Hippocampal formation (tissue), 2 donors: ENCODE measurements at regions not wholly inside any gene's neighbourhood (a gene's known extent, or its start where the extent isn't known, plus 50 kb on each side); places are given as distances from the start of the nearest gene placed in this dataset.
"Not testable (repeated sequence)": the region's sequence is repeated elsewhere in the genome, so short reads cannot be mapped to it uniquely, and the experiment has no call there.

Experiments used
- DNase-seq, 2 donors: peaks; one replicate each; lab custom pipeline; 2025; lab: John Stamatoyannopoulos, UW

DNA sequence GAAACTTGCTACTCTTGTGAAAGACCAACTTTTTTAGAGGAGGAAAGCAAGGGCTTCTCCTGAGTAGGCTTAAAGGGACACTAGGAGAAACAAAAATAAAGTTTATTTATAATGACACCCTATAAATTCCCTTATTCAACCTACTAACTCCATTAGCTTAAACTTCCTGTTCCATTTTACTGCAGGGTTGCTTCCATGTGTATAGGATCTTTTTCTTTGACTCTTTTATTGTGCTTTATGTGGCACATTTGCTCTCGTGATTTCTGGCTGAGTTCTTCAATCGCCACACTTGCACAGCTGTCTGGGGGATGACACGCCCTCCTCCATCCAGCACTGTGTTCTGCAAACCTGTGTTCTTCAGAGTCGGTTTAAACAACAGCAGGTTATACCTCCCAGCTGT is 225.7 kb upstream of the NPVF start:
- DNase-seq, result no peak

DNA sequence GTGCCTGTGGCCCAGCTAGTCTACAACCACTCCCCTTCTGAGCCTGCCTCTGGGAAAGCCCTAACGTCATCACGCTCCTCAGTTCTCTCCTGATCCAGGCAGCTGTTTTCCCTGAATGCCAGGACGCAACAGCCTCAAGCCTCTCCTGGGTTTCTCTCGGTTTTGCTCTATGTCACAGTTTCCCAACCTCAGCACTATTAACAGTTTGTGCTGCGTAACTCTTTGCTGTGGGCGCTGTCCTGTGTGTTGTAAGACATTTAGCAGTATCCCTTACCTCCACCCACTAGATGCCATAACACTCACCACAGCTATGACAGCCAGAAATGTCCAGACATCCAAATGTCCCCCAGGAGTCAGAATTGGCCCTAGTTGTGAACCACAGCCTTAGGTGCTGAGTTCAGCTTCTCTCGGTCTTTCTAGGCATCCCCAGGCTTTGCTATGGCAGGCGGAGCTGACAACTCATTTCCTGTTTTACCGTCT is 226.3 kb upstream of the NPVF start:
- DNase-seq, result no peak

DNA sequence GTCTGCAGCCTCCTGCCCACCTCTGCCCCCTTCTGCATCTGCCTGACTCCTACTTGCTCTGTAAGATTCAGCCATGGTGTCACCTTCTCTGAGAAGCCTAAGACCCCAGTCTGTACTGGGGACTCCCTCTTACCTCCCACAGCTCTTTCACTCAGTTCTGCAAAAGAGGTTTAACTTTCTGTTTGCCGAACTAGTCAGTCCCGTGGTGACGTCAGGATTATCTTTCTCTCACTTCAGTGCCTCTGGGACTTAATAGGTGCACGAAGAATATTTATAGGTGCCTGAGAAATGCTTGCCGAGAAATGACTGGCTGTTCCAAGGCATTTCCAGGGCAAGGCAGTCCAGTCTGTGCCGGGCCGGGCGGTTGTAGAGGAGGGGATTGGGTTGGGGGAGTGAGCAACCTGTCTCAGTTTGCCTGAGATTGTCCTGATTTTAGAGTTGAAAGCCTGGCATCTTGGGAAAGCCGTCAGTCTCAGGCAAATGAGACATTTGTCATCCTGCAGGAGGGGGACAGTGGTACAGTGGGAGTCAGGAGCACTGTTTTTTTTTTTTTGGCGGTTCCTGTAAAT is 227.5 kb upstream of the NPVF start:
- DNase-seq, result no peak

DNA sequence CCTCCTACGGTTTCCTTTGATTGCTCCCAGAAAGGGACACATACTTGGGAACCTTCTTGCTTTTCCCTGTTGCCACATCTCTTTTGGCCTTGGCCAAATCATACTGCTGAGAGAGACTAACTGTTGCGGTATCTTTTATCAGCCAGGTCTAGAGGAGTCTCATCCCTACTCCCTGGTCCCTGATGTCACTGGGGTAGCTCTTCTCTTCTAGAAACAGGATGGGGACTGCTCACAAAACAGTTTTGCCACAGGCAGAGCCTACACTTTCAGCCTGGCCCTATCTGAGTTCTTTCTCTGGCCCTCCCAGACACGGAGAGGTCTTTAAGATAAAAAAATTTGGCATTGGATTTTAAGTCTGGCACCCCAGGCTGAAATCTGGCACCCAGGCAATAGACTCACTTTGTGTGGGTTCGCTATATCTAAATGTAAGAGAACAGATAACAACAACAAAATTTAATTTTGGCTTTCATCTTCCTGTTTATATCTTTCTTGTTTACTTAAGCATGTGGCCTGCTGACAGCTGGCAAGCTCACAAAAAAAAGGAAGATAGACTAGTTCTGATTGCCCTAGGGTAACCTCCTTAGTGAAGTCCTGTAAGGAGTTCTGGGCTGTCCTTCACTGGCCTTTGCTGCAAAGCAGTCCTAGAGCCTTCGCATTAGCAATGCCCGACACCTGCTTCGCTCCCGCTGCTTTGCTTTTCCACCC is 228.3 kb upstream of the NPVF start:
- DNase-seq, result no peak

DNA sequence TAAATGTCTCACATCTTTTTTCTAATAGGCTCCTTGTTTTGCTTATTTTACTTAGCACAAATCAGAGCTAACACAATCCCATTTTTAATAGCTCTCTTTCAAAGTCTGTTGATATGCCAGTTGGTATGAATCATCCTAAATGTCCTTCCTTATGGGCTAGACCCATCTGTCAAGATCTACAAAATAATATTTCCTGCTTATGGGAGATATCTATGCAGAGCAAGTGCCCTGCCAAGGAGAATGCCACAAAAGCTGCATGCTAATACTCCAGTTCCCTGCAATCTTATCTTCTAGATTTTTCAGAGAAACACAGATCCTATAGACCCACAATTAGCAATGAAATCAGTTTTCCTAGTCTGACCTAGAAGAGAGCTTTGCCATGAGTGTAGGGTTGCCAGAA is 230.8 kb upstream of the NPVF start:
- DNase-seq, result no peak

DNA sequence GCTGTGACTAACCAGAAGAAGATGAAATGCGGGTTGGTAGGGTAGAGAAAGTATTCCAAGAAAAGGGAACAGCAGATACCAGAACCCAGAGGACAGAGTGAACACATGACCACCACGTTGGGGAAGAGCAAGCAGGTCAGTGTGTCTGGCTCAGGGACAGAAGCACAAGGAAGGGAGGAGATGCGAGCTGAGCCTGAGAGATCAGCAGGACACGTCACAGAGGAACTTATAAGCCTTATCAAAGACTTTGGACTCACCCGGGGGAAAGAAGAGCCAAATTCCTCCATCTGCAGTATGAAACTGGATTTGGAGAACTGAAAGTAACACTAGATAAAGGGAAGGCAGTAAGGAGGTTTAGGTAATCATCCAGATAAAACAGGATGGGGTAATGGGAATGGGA is 232.1 kb upstream of the NPVF start:
- no peak for DNase-seq

DNA sequence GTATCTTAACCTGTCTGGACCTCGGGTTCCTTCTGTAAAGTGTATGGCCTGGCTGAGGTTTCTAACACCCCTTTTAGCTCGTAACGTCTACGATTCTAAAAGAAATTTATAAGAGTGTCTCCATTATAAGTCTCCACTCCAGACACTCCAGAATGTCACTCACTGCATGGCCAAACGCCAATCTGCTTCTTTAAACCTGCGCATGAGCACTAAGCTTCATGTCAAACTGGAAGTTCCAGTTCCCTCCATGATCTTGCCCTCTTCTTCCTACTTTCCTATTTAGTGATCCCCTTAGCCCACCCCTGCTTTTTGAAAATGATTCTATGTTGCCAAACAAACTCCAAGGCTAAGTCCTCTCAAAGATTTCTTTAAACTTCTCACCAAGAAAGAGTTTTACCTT is 241.4 kb upstream of the NPVF start:
- no peak for DNase-seq

DNA sequence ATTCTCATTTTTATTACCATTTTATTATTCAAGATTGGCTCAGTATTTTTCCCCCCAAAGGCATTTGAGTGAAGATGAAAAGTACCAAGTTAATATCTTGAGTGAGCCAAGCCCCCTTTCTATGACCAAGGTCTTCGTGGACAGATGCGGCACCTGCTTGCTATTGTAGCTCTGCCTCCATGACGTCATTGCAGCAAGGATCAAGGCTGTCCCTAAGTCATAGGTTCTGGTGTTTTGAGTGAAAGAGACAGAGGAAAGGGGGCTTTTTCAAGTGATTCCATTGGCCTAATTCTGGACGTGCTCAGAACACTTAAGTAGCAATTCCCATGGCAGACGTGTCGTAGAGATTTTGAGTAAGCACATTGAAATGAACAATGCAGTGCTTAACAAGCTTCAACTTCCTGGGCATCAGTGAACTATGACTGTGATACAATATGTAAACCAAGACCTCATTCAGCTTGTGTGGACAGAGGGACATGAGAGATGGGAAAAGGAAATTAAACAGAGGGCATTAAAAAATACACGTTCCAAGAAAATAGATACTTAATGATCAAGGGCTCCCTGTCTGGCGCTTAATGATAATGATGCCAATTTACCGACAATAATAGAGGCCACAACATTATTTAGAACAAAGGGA is 248.7 kb upstream of the NPVF start:
- no peak for DNase-seq

DNA sequence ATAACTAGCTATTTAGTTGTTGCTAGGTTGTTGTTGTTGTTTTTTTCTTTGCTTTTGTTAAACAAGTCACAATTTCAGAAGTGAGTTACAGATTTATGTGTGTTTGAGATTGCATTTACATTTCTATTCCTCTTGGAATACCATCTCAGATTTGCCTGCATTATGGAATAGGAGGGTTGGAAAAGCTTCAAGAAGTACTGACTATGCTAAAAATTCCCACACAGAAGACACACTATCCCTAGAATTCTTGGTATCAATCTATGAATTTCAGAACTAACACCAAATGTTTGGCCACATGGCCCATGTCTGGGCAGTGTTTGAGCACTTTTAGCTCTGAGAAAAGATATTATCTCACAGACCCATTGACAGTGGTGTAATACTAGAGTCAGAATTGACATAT is 249.9 kb upstream of the NPVF start:
- not testable (repeated sequence) for DNase-seq

DNA sequence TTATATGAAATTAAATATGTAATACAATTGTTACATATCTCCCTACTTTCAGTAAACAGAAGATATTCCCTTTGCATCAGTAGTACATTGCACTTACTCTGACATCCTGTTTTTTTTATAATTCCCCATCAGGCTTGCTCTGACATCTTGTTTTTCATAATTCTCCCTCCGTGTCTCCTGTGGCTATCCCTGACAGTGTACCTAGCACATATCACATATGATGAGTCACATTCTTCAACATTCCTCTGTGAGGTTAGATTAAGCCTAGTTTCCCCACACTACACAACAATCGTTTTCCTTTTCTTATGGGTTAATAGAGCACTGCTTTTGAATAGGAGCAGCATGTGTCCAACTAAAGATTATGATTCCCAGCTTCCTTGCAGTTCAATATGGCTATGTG is 250.6 kb upstream of the NPVF start:
- DNase-seq, result no peak

DNA sequence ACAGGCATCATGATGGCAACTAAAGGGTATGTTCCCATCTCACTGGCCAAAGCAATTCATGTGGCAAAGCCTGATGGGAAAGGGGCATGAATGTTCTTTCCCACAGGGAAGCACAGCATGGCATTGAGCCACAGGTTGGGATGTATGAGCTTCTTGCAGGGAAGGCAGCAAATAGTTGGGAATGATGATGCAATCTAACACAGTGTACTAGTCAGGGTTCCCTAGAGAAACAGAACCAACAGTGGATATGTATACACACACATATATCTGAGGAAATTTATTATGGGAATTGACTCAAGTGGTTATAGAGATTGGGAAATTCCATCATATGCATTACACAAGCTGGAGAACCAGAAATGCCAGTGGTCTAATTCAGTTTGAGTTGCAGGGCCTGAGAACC is 253.6 kb upstream of the NPVF start:
- DNase-seq, result no peak

DNA sequence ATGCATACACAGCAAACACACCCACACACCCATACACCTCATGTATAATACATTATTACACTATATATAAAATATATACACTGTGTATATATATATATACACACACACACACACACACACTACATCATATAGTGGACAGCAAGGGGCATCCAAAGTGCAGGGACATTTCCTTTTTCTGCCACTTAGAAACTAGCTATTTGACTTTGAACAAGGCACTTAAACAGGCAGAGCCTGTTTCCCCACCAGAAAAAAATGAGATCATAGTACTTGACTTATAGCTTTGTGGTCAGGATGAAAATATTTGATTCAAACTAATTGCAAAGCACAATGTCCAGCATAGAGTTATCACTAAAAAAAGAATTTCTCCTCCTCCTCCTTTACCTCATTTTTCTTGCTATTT is 254.3 kb upstream of the NPVF start:
- DNase-seq, result no peak

DNA sequence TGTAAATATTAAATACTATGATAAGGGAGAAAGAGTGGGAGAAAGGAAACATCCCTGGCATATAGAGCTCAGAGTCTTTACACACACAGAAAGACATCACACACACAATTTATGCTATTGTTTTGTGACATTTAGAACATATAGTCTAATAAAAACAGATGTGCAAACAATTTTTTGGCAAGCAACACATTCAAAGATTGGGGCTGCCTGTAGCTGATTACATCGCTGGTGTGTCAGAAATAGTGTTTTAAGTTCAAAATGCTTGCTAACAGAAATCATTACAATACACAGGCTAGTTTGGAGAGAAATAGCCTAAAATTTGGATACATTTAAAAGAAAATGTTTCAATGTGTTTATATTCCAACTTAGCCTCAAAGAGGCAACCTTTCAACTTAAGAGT is 256.7 kb upstream of the NPVF start:
- no peak for DNase-seq

DNA sequence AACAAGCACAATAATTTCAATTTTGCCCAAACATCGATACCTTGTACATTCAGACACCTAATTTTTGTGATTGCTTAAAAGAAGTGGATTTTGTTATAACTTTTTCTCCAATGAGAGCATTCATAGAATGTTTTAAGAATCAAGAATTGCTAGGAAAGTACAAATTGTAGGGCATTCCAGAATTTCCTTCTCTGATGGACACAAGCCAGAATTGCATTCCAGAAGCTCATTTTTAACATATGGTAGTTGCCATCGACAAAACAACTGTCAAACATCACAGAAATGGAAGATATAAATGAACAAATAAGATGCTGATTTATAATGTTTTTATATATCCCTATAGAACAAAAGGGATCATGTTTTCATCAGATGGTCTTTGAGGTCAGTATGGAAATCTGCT is 258.4 kb upstream of the NPVF start:
- no peak for DNase-seq

DNA sequence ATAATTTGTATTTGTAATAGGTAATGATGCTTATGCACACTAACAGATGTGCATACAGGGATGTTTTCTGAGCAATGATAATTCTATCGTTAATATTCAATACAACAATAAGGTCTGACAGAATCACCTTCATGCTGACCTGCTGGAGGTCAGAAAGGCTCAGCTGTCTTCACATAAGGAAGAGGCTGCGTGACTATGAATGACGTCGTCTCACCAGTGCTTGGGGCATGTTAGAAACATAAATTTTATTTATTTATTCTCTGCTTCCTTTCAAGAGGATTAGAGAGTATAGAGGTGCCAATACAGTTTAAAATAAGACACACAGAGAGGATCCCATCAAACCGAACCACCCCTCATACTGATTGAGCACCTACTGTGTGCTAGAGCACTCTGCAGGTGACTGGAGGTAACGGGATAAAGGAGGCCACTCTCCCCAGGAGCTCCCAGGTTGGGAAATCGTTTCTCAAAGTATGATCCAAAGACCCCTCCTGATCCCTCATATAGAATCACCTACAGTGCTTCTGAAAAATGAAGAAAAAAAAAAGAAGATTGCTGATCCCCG is 265.6 kb upstream of the NPVF start:
- DNase-seq, result no peak

DNA sequence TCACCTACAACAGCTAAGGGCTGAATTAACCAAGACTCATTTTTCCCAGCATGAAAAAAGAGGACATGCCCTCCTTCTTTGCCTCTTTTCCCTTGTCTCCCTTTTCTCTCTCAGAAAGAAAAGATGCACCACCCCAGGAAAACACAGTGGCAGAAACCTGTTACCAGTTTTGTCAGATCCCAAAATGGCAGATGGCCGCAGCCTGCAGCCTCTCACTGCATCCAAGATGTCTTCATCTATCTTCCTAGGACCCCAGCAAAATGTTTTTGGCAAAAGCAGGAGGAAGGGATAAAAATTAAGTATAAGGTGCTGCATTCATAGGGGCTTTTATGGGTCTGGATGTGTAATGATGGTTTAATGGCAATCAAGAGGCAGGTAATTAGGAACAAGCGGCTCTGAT is 266.6 kb upstream of the NPVF start:
- no peak for DNase-seq

DNA sequence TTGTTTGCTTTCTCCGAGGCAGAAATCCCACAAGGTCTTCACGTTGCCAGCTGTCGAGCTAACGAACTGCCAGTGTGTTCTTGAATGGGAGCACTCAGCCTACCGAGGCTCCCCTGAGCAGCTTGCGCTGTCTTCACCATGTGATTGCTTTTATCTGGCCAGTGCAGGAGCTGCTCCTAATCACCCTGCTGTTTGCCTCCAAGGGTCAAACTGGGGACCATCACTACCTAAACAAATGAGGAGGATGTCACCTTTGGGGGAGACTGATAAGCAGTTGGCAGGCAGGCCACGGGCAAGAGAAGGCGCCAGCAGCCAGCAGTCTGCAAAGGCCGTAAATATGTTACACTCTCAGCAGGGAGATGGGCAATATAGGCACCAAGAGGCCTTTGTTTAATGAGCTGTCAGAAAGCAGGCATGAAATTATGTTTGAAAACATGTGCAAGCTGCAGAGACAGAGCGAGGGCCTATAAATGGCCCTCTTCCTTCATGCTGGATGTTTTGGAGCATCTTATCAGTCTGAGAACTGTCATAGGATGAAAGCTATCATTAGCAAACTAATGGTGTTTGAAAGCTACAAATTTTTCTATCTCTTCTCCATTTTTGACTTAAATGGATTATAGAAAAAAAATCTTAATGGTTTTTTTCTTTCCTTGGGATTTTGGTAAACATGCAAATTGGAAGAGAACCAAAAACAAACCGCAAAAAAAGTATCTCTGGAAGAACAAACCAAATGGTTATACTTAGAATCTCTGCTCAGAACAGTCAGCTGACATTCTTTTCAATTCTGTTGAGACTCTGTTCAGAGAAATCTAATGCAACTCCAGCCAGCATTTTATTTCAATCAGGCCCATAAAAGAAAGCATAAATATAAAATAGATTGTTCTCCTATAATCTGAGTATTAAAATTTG is 267.3 kb upstream of the NPVF start:
- no peak for DNase-seq

DNA sequence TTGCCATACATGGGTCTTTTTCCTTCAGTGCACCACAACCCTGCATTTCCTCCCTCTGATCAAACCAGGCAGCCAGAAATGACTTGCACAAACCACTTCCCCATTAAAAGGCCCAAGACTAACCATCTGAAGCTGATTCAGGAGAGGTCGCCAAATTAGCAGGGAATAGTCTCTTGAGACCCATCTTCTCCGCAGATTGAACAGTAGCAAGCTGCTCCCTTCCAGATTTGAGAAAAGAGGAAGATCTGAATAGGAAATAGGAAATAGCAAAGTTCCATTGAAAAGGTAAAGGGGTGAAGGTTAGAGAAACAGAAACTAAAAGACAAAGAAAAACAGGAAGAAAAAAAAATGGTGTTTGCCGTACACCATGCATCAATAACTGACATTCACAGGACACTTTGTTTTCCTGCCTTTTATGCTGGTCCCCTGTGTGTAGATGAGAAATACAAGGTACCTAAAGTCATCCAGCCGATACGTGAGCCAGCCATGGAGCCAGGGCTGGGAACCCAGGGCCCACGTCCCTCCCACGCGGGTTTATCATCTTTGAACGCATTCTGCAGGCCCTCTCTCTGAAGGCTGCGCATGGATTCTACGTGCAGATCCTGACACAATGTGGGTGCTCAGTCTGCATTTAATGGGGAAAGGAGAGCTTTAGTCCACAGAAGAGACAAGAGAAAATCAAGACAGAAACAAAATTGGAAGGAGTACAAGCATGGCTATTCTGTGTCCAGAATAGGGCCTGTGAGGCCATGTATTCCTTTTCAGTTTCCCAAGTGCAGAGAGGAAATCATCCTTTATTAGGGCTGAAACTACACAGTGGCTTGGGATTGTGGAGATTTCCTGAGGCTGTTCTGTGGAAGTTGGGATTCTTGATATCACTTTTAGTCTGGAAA is 268.4 kb upstream of the NPVF start:
- no peak for DNase-seq

DNA sequence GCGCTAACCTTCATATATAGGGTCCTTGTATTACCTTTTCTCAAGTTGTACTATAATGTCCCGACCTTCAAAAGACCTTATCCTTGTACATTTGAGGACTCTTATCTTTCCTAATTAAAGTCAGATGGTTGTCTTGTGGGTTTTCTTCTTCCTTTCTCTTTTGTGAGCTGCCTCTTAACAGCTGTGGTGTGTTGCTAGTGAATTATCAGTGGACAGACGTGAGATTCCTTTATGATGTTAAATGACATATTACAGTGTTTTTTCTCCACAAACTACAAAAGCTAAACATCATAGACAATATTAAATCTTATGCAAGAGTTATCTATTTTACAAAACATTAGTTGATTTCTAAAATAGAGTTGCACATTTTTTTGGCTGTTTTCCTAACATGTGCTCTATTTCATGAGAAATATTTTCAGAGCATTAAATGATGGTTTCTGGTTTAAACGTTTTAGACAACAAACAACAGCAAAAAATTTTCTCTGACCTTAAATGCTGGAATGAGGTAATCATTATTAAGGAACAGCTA is 272.2 kb upstream of the NPVF start:
- no peak for DNase-seq

DNA sequence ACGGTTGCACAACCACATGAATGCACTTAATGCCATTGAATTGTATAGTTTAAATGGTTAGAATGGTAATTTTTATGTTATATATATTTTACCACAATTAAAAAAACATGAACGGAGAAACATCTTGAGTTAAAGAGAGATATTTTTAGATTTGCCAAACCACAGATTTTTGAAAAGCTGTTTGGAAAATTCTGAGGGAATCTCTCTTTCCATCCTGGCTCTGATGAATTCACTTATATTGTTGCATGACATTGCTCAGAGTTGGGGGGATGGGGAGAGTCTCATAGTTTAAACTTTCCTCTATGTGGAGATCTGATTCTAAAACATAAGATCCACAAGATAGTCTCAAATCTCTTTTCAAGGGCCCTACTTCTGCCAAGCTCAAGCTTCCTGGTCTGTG is 275.0 kb upstream of the NPVF start:
- no peak for DNase-seq
